ENCODE measurements at regions not wholly inside any gene's neighbourhood (a gene's known extent, or its start where the extent isn't known, plus 50 kb on each side); places are given as distances from the start of the nearest gene placed in this dataset.
"Not testable (repeated sequence)": the region's sequence is repeated elsewhere in the genome, so short reads cannot be mapped to it uniquely, and the experiment has no call there.

- not testable (repeated sequence) for DNase-seq (ENCODE audit: low spot score)
These were observed 104.3 kb downstream of the MTPN start for GRCh38 chr7:135872861-135873260.

DNA sequence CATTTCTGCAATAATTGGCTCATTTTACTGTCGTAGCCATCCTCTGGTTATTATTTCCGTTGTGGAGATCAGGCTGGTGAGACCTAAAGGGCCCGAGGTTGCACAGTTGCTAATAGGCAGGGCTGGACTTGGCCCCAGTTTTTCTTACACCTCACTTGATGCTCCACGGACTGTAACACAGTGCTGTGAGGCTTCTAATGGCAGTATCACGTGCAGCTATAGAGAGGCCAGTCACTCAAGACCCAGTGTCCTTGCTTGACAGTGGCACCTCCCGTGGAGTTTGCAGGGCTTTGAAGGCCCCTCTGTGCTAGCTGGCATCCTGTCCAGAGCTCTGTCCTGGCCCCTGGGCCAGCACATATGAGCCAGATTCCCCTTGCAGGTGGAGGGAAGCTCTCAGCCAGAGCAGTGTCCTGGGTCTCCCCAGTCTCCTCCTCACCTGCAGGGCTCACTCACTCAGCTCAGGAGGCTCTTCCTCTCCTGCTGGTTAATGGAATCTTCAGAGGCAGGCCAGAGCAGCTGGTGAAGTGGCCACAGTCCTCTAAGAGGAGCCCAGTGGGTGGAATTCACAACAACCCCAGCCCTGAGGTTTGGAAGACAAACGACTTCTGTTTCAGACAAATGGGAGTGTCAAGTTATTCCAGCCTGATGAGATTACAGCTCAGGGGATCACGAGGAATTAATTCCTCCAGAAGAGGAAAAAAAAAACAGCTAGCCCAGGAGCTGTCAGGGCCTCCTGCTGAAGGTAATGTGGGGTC, 114.2 kb upstream of the FAM180A start:
- peak; percentile 59 for DNase-seq (ENCODE audit: low spot score)

DNA sequence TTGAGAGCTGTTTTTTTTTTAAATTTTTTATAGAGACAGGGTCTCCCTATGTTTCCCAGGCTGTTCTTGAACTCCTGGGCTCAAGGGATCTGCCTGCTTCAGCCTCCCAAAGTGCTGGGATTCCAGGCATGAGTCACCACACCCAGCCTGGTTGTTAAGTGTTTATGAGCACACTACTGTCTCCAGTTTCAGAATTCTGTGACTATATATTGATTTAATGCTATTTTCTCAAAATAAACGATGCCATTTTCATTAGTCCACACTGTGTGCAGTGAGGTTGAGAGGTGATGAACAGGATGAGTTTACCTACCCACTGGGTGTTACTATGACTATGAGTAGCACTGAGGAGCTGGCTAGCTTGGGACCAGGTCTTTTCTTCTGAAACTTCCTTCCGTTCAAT, 110.9 kb upstream of the FAM180A start:
- DNase-seq (ENCODE audit: low spot score) = no peak

DNA sequence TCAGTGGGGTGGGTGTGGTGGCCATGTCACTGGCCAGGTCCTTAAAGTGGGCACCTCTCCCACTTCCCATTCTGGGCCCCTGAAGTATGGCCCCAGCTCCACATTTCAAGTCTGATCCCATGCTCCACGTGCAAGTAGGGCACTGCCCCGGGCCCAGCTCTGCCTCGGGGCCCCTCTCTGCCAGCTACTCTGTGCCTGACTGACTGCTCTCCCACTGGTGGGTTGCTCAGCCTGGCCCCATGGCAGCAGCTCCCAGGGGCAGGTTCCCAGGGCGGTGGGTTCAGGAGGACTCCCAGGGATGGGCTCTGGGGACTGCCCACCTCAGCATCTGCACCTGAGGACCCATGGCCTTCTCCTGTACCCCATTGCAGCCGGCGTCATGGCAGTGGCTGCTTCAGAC, 110.2 kb upstream of the FAM180A start:
- DNase-seq (ENCODE audit: low spot score) = no peak

DNA sequence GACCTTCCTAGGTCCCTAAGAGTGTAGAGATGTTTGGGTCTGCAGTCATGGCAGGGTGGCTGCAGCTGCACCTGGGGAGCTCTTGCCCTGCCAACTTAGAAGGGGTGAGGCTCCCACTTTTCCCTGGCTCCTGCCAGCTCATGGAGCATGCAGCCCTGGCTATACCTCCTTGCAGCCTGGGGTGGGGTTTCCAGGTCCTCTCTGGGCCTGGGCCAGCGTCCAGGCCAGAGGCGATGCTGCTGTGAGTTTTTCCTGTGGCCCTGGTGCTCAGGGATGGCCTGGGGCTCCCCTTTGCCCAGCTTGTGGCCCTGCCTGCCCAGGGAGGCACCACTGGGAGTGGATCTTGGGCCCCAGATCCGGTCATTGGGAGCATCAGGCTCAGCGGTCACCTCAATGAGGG, 109.8 kb upstream of the FAM180A start:
- no peak for DNase-seq (ENCODE audit: low spot score)

DNA sequence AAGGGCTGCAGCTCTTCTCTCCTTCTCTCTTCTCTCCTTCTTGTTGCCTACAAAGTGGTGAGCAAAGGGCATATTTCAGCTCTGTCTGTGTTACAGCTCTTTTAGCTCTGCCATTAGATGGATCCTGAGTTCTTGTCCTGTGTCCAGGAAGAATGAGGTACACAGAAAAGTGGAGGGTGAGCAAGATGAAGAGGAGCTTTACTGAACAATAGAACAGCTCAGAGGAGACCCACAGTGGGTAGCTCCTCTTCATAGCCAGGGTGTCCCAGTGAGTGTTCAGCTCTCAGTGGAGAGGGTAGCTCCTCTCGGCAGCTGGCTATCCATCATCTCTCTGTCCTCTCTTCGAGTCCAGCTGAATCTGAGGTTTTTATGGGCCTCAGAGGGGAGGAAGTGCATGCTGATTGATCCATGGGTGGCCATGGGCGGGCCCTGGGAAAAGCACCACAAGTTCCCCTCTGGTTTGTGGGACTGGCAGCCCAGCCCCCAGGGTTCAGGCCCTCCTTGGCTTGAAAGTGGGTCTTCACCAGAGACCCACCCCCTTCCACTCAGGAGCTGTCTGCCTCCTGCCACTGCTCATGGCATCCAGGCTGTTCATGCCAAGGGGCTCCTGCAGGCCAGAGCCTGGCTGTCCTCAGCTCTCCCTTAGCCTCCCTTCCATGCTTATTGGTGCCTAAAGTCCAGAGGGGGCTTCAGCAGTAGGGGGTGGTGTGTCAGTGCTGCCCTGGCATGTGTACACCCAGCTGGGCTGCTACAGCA, 109.1 kb upstream of the FAM180A start:
- DNase-seq (ENCODE audit: low spot score) = no peak

GRCh38 chr7:135856356-135857144, 107.9 kb upstream of the FAM180A start:
- no peak for DNase-seq (ENCODE audit: low spot score)

DNA sequence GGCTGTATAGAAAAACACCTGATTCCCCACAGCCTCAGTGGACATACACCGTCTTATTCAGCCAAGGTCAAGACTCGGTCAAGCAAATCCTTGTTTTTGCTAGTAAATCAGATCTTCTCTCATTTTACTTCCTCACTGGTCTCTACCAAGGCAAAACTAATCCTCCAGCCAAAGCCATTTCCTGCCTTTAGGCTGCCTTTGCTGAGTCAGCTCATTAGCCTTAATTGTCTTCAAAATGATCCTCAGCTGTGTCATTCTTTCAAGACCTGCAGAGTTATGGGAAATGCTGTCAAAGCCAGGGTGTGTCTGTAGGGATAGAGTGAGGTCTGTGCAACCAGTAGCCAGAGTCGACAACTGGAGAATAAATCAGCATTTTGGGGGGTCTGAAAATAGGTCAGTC, 107.2 kb upstream of the FAM180A start:
- DNase-seq (ENCODE audit: low spot score) = no peak

GRCh38 chr7:135853499-135853898, 104.9 kb upstream of the FAM180A start:
- no peak for DNase-seq (ENCODE audit: low spot score)

GRCh38 chr7:135853008-135853407, 104.4 kb upstream of the FAM180A start:
- no peak for DNase-seq (ENCODE audit: low spot score)

GRCh38 chr7:135847242-135847641, 98.6 kb upstream of the FAM180A start:
- no peak for DNase-seq (ENCODE audit: low spot score)

GRCh38 chr7:135846339-135846738, 97.7 kb upstream of the FAM180A start:
- DNase-seq (ENCODE audit: low spot score) = no peak

DNA sequence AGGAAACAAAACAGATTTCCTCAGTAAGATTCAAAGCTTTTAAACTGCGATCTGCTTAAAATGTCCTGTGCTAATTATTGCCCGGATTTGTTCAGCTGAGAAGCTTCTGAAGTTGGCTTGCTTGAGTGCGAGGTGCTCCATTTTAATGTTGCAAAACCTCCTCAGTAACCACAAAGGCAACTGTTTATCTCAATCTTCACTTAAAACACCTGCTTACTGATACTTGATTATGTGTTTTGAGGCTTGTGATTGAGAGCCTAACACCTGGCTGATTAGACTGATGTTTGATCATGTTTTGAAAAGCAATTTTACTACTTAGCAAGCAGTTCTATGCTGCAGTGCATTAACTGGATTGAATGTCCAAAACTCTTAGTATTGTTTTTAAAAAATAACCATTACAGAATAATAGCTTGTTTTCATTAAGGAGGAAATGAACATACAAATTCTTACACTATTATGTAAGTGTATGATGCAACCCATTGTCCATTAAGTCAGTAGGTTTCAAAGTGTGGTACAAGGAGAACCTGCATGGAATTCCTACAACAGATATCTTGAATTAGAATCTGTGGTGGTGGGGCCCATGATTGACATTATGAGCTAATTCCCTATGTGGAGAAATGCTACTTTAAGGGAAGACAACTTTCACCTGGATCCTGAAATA, 96.9 kb upstream of the FAM180A start:
- no peak for DNase-seq (ENCODE audit: low spot score)

GRCh38 chr7:135844903-135845302, 96.3 kb upstream of the FAM180A start:
- DNase-seq (ENCODE audit: low spot score) = no peak

- DNase-seq (ENCODE audit: low spot score) = no peak
These were observed 94.6 kb upstream of the FAM180A start for GRCh38 chr7:135843214-135843613.

DNA sequence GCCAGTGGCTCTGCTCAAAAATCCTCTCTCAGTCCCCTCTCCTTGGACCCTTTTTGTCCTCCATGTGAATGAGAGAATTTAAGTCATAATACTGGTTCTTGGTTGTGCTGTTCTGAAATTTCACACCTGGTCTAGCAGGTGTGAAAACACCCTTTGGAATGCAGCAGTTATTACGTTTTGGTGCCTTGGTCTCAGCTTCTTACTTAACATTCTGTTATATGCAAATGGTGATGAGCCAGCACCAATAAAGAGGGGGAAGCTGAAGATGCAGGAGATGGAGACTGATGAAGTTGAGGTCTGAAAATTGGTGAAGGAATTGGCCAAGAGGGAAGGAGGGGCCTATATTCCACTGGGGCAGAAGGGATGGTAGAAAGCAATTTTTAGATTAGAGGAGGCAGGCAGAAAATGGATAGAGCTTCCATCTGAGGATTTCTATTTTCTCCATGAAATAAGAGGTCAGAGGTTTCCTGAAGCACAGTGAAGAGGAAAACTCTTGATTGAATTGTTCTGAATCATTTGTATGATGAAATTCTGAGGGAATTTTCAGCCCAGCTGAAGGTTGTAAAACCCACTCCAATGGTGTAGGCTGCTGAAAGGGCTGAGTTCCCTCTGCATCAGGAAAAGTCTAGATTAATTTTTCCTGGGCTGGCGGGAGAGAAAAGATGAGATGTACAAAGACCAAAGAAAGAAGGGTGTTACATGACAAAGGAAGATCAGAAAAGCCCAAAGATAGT, 94.0 kb upstream of the FAM180A start:
- no peak for DNase-seq (ENCODE audit: low spot score)

- no peak for DNase-seq (ENCODE audit: low spot score)
These were observed 92.0 kb upstream of the FAM180A start for GRCh38 chr7:135840591-135840990.

DNA sequence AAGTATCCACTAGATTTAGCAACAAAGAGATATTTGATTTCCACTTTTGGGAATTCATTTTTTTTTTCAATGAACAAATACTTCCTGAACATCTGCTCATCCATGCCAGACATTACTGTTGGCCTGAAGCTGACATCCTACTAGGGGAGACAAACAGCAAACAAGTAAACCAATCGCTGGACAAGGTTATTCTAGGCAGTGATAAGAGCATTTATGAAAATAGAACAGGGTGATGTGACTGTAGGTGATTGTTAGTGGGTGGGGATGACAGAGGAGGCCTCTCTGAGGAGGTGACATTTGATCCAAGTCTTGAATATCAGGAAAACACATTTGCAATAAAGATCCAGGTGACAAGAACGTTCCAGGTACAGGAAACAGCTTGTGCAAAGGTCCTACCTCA, 89.1 kb upstream of the FAM180A start:
- no peak for DNase-seq (ENCODE audit: low spot score)

GRCh38 chr7:135834266-135834665, 85.7 kb upstream of the FAM180A start:
- no peak for DNase-seq (ENCODE audit: low spot score)

GRCh38 chr7:135833642-135834041, 85.0 kb upstream of the FAM180A start:
- DNase-seq (ENCODE audit: low spot score) = no peak

- no peak for DNase-seq (ENCODE audit: low spot score)
These were observed 83.0 kb upstream of the FAM180A start for GRCh38 chr7:135831455-135832195.
